ENCODE measurements at regions not wholly inside any gene's neighbourhood (a gene's known extent, or its start where the extent isn't known, plus 50 kb on each side); places are given as distances from the start of the nearest gene placed in this dataset.

DNA sequence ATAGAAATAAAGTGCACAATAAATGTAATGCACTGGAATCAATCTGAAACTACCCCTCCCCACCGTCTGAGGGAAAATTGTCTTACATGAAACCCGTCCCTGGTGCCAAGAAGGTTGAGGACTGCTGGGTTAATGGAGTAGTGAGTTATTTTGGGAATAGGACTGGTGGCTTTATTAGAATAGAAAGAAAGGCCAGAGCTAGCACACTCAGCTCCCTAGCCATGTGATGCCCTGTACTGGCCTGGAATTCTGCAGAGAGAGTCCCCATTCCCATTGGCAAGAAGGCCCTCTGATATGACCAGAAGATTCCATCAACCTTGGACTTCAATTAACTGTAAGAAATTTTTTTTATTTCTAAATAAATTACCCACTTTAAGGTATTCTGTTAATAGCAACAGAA, 393.5 kb upstream of the PCDH9 start:
- no peak overlapping the region for H3K27ac ChIP-seq (ENCODE audit: low read length)
- no peak overlapping the region for H3K4me3 ChIP-seq (ENCODE audit: low read length)
- TF ChIP-seq EZH2phosphoT487 (IDR thresholded peaks at IDR 0.05; ENCODE audit: low read length) = no peak
- TF ChIP-seq EZH2 (optimal IDR thresholded peaks at IDR 0.05; ENCODE audit: low read depth, low read length) = no peak
- TF ChIP-seq, protein P1, sequence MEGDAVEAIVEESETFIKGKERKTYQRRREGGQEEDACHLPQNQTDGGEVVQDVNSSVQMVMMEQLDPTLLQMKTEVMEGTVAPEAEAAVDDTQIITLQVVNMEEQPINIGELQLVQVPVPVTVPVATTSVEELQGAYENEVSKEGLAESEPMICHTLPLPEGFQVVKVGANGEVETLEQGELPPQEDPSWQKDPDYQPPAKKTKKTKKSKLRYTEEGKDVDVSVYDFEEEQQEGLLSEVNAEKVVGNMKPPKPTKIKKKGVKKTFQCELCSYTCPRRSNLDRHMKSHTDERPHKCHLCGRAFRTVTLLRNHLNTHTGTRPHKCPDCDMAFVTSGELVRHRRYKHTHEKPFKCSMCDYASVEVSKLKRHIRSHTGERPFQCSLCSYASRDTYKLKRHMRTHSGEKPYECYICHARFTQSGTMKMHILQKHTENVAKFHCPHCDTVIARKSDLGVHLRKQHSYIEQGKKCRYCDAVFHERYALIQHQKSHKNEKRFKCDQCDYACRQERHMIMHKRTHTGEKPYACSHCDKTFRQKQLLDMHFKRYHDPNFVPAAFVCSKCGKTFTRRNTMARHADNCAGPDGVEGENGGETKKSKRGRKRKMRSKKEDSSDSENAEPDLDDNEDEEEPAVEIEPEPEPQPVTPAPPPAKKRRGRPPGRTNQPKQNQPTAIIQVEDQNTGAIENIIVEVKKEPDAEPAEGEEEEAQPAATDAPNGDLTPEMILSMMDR (IDR thresholded peaks at IDR 0.05; ENCODE audit: low read length) = no peak
- H3K4me1 ChIP-seq (ENCODE audit: low read length) = no peaks in the 10 kb centered on the region
- no peaks in the 10 kb centered on the region for H3K36me3 ChIP-seq (replicated peaks; ENCODE audit: insufficient read depth, low read length)
- H3K27me3 ChIP-seq (replicated peaks; ENCODE audit: insufficient read depth, low read length) = no peaks in the 10 kb centered on the region
- DNase-seq = no peak
- no peaks in the 10 kb centered on the region for H3F3A ChIP-seq (ENCODE audit: insufficient read depth, low read length)
- H2AFZ ChIP-seq (ENCODE audit: low read length) = no peak overlapping the region
- H3K9ac ChIP-seq (ENCODE audit: low read length) = no peak overlapping the region
- no peaks in the 10 kb centered on the region for H3K9me2 ChIP-seq (replicated peaks; ENCODE audit: insufficient read depth, low read length)
- no peak overlapping the region for H3K4me2 ChIP-seq (ENCODE audit: low read depth, low read length)
- no peaks in the 10 kb centered on the region for H3K79me2 ChIP-seq (ENCODE audit: low read length)
- H4K20me1 ChIP-seq (ENCODE audit: insufficient read depth, low read length) = no peaks in the 10 kb centered on the region
- no peaks in the 10 kb centered on the region for H3K9me3 ChIP-seq (replicated peaks; ENCODE audit: insufficient read depth, low read length)

DNA sequence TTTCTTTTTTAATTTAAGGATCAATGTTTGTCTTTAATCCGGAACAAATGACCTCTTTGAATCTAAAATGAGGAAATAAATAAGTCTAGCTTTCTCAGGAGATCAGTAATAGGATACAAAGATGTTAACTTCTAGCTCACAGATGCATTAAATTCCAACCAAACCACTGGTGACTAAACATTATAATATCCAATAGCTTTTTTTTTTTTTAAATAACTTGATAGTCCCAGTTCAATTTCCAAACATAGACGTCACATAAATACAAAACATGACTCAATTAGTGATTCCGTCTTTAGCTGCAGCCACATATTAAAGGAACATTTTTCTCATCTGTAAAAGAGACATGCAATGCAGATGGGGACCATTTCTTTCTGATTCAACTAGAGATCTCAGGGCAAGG, 390.5 kb upstream of the PCDH9 start:
- no peaks in the 10 kb centered on the region for H3K27me3 ChIP-seq (replicated peaks; ENCODE audit: insufficient read depth, low read length)

DNA sequence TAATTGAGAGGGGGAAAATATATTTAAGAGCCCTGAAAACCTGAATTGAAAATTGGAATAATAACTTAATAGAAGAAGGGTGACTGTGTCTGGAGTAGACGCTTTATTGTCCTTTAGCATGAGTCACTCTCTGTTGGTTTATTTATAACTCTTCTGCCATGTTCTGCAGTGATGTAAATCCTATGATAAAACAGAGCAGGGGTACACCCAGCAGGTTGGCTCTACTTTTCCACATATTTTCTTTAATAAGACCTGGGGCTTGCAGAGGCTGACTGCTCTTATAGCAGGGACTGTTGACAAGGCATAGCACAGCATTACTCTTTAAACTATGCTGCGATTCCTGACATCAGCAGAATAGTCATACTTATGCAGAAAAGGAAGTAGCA, 389.9 kb upstream of the PCDH9 start:
- H3K27me3 ChIP-seq (replicated peaks; ENCODE audit: insufficient read depth, low read length) = no peaks in the 10 kb centered on the region
- no peak overlapping the region for H3K4me2 ChIP-seq (ENCODE audit: low read depth, low read length)

More for the DNA sequence above, 390.5 kb upstream of the PCDH9 start:
- H3K27ac ChIP-seq (ENCODE audit: low read length) = no peak overlapping the region
- DNase-seq = no peak
- no peaks in the 10 kb centered on the region for H3K9me3 ChIP-seq (replicated peaks; ENCODE audit: insufficient read depth, low read length)
- H3K4me2 ChIP-seq (ENCODE audit: low read depth, low read length) = no peak overlapping the region
- H2AFZ ChIP-seq (ENCODE audit: low read length) = no peak overlapping the region
- H3K4me1 ChIP-seq (ENCODE audit: low read length) = no peaks in the 10 kb centered on the region
- no peaks in the 10 kb centered on the region for H3F3A ChIP-seq (ENCODE audit: insufficient read depth, low read length)
- TF ChIP-seq EZH2phosphoT487 (IDR thresholded peaks at IDR 0.05; ENCODE audit: low read length) (no peak), EZH2 (optimal IDR thresholded peaks at IDR 0.05; ENCODE audit: low read depth, low read length) (no peak)
- TF ChIP-seq, protein P1 (IDR thresholded peaks at IDR 0.05; ENCODE audit: low read length) = no peak
- H4K20me1 ChIP-seq (ENCODE audit: insufficient read depth, low read length) = no peaks in the 10 kb centered on the region
- no peak overlapping the region for H3K4me3 ChIP-seq (ENCODE audit: low read length)
- H3K9ac ChIP-seq (ENCODE audit: low read length) = no peak overlapping the region
- no peaks in the 10 kb centered on the region for H3K36me3 ChIP-seq (replicated peaks; ENCODE audit: insufficient read depth, low read length)
- no peaks in the 10 kb centered on the region for H3K9me2 ChIP-seq (replicated peaks; ENCODE audit: insufficient read depth, low read length)
- H3K79me2 ChIP-seq (ENCODE audit: low read length) = no peaks in the 10 kb centered on the region

More for the DNA sequence above, 389.9 kb upstream of the PCDH9 start:
- TF ChIP-seq, protein P1 (IDR thresholded peaks at IDR 0.05; ENCODE audit: low read length) = no peak
- no peak for TF ChIP-seq EZH2phosphoT487 (IDR thresholded peaks at IDR 0.05; ENCODE audit: low read length)
- no peak for TF ChIP-seq EZH2 (optimal IDR thresholded peaks at IDR 0.05; ENCODE audit: low read depth, low read length)
- no peak for DNase-seq
- H3K36me3 ChIP-seq (replicated peaks; ENCODE audit: insufficient read depth, low read length) = no peaks in the 10 kb centered on the region
- H3K79me2 ChIP-seq (ENCODE audit: low read length) = no peaks in the 10 kb centered on the region
- no peaks in the 10 kb centered on the region for H4K20me1 ChIP-seq (ENCODE audit: insufficient read depth, low read length)
- H3K4me3 ChIP-seq (ENCODE audit: low read length) = no peak overlapping the region
- no peaks in the 10 kb centered on the region for H3F3A ChIP-seq (ENCODE audit: insufficient read depth, low read length)
- no peak overlapping the region for H3K27ac ChIP-seq (ENCODE audit: low read length)
- H3K9me3 ChIP-seq (replicated peaks; ENCODE audit: insufficient read depth, low read length) = no peaks in the 10 kb centered on the region
- no peak overlapping the region for H2AFZ ChIP-seq (ENCODE audit: low read length)
- no peak overlapping the region for H3K9ac ChIP-seq (ENCODE audit: low read length)
- H3K9me2 ChIP-seq (replicated peaks; ENCODE audit: insufficient read depth, low read length) = no peaks in the 10 kb centered on the region
- H3K4me1 ChIP-seq (ENCODE audit: low read length) = no peaks in the 10 kb centered on the region
